GM12872 (cell line): ENCODE measurements at regions not wholly inside any gene's neighbourhood (a gene's known extent, or its start where the extent isn't known, plus 50 kb on each side); places are given as distances from the start of the nearest gene placed in this dataset.
A peak's percentile ranks its signal among the peaks of the same experiment; 100 is the strongest.

Experiments
- TF ChIP-seq, protein P1 (sequence below): IDR thresholded peaks from 3 replicates; pipeline ENCODE4 v1.5.1; 2011; ENCODE audit warnings: low read depth, mild to moderate bottlenecking, low read length, moderate library complexity; ENCODE audit not compliant: insufficient read depth

DNA sequence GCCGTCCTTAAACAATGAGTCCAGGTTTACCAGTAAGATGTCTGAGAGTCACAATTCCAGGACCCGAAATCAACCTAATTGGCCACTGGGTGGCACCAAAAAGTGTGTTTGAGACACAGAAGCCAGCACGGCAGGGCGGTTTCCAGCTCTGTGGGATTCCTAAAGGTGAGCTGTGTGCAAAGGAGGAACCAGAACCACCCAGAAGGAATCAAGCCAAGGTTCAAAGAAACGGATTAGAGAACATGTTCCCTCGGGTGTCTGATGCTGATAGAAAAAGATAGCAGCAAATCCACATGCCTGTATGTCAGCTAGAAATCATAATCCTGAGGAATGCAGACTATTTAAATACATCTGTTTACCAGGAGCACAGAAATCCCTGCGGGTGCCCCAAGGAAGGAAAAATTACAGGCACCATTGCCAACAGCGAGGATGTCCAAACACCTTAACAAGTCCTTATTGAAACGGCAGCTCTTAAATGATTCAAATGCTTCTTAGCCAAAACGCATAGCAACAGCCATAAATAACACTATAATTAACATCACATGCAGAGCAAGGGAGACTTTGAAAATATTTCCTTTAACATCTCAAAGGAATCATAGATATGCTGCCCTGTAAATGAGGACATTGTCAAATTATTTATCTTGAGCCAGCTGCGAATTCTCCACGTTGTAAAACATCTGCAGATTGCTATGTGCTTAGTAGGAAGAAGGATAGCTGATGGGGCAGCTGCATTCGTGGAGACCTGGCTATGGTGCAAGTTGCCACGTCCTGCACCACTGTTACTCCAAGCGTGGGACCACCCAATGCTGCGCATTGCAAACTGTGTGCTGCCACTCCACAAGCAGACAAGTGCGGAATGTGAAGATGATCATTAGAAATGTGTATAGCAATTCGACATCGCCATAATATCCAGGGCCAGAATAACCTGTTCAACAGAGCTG lies 318.7 kb upstream of the NCKAP5 start:
- TF ChIP-seq, protein P1, sequence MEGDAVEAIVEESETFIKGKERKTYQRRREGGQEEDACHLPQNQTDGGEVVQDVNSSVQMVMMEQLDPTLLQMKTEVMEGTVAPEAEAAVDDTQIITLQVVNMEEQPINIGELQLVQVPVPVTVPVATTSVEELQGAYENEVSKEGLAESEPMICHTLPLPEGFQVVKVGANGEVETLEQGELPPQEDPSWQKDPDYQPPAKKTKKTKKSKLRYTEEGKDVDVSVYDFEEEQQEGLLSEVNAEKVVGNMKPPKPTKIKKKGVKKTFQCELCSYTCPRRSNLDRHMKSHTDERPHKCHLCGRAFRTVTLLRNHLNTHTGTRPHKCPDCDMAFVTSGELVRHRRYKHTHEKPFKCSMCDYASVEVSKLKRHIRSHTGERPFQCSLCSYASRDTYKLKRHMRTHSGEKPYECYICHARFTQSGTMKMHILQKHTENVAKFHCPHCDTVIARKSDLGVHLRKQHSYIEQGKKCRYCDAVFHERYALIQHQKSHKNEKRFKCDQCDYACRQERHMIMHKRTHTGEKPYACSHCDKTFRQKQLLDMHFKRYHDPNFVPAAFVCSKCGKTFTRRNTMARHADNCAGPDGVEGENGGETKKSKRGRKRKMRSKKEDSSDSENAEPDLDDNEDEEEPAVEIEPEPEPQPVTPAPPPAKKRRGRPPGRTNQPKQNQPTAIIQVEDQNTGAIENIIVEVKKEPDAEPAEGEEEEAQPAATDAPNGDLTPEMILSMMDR = peak; percentile 65

DNA sequence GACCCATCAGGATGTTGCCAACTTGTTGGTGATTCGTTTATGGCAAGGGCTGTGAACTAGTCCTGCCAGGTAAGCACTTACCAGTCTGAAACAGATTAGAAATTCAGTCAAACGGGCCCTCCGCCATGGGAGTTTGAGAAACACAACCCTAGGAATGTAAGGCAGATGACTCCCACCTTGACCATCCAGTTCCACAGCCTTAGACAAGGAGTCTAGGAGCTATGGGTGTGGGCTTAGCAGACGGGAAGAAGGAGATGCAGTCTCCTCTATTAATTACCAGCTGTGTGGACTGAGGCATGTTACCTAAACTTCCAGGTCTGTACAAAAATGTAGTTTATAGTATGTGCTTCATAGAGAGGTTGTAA lies 319.4 kb upstream of the NCKAP5 start:
- TF ChIP-seq, protein P1 = no peak

DNA sequence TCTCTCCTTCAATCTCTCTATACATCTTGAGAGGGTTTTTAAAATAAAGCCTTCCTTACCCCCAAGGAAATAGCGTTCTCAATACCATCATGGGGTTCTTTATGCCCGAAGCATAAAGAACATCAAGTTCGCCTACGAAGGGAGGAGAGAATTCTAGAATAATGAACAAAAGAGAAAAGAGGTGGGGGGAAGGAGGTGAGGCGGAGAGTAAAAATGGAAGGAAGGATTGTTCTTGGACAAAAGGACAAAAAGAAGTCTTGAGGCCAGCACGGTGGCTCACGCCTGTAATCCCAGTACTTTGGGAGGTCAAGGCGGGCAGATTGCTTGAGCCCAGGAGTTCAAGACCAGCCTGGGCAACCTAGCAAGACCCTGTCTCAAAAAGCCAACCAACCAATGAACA lies 319.8 kb upstream of the NCKAP5 start:
- TF ChIP-seq, protein P1 = no peak

DNA sequence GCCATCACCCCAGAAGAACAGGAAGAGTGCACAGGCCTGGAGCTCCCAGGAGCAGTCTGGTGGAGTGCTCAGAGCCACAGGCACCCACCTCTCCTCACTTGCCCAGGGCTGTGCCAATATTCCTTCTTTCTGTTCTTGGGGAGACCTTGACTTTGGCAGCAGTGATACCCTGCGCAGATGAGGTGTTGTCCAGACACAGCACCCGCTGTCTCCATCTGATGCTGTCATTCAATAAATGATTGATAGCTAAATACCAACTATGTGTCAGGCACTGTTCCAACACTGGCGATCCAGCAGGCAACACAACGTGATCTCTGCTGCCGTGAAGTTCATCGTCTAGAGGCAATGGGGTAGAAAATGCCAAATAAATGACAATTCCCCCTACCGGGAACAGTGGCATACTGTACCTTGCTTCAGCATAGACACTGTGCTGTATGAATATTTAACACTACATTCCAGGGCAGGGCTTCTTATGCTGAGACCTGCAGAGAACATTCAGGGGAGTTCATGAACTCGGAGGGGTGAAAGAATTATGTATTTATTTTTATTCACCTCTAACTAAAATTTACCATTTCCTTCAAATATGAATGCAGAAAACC lies 320.5 kb upstream of the NCKAP5 start:
- TF ChIP-seq, protein P1 = no peak

DNA sequence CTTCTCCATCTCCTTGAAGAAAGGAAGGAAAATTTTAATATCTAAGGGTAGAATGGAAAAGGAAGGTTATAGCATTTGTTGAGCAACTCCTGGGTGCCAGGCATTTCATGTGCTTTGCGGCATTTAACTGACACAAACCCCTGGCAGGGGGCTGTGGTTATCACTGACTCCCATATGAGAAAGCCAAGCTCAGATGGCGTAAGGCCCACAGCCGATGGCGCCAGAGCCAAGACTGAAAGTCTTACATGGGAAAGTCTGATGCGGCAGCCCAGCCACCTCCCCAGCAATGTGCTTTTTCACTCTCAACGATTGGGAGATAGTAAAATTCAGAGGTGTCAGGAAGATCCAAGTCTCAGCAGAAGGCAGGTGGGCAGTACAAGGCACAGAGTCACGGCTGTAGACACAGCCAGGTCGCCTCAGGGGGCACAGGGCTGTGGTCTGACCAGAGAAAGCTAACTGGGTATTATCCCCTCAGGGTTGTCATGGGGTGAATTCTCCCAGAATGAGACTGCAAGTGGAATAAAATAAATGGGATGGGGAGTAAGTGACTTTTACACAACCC lies 324.2 kb upstream of the NCKAP5 start:
- TF ChIP-seq, protein P1 = no peak

DNA sequence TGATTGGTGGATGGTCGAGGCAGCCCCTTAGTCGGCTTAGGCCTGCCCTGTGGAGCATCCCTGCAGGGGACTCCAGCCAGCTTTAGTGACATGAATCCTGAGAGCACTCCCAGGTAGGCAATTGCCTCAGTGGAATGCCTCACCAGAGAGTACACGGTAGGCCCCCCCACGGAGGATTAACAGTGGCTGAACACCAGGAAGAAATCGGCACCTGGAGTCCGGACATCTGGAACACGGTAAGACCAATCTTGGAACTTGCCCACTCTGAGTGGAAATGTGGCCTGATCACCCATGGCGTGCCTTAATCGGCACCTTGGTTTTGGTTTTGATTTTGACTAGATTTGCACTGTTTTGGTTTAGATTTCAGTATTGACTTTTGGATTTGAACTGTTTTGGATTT lies 326.2 kb upstream of the NCKAP5 start:
- TF ChIP-seq, protein P1 = no peak

DNA sequence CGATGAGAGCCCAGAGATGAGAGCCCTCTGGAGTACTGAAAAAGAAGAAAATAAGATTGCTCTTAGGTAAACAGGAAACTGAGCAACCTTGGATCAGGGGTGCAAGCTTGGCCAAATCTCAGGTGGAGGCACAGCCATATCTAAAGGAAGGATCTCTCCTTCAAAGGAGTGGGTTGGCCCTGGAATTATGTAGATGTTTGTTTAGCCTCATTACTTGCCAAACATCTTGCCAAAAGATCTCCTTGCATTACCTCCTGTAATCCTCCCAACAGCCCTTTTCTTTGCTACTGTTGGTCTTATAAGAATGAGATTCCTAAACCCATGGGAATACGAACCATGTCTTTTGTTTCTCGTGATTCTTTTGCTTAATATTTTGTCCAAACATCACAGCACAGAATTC lies 332.6 kb upstream of the NCKAP5 start:
- TF ChIP-seq, protein P1 = no peak
